Mesendoderm (in vitro differentiated cells): ENCODE measurements at regions not wholly inside any gene's neighbourhood (a gene's known extent, or its start where the extent isn't known, plus 50 kb on each side); places are given as distances from the start of the nearest gene placed in this dataset.

Experiments used
- DNase-seq: peaks from one replicate; pipeline ENCODE4 v3.0.0; 2013
- H2AK5ac ChIP-seq: 2 replicates; pipeline ENCODE4 v1.6.1; 2013; ENCODE audit warnings: low read length, inconsistent platforms
- H2BK120ac ChIP-seq: 2 replicates; pipeline ENCODE4 v1.6.1; 2013; ENCODE audit warnings: low read depth, mild to moderate bottlenecking, low read length, moderate library complexity, mixed read lengths
- H2BK15ac ChIP-seq: replicated peaks from 2 replicates; pipeline ENCODE4 v1.6.1; 2013; ENCODE audit warnings: low read depth, mild to moderate bottlenecking, moderate library complexity
- H2BK5ac ChIP-seq: 2 replicates; pipeline ENCODE4 v1.6.1; 2013; ENCODE audit warnings: low read length, inconsistent platforms
- H3K18ac ChIP-seq: 2 replicates; pipeline ENCODE4 v1.6.1; 2013; ENCODE audit warnings: mild to moderate bottlenecking, low read length, mixed read lengths
- H3K23ac ChIP-seq: one replicate; pipeline ENCODE4 v1.6.1; 2013; ENCODE audit warnings: low read length
- H3K27ac ChIP-seq: 2 replicates; pipeline ENCODE4 v1.5.1; 2013; ENCODE audit warnings: low read depth, mild to moderate bottlenecking, inconsistent platforms, low read length, moderate library complexity
- H3K27me3 ChIP-seq: 2 replicates; pipeline ENCODE4 v1.6.1; 2013; ENCODE audit warnings: low read length, control low read depth, mild to moderate bottlenecking, inconsistent platforms; ENCODE audit not compliant: insufficient read depth, poor library complexity
- H3K36me3 ChIP-seq: 2 replicates; pipeline ENCODE4 v1.6.1; 2013; ENCODE audit warnings: low read length, inconsistent platforms; ENCODE audit not compliant: control insufficient read depth, insufficient read depth
- H3K4ac ChIP-seq: one replicate; pipeline ENCODE4 v1.6.1; 2013; ENCODE audit warnings: low read depth, mild to moderate bottlenecking, low read length, moderate library complexity
- H3K4me1 ChIP-seq: 2 replicates; pipeline ENCODE4 v1.6.1; 2013; ENCODE audit warnings: low read depth, low read length, inconsistent platforms; ENCODE audit not compliant: control insufficient read depth
- H3K4me2 ChIP-seq: 2 replicates; pipeline ENCODE4 v1.6.1; 2013; ENCODE audit warnings: low read length
- H3K4me3 ChIP-seq: 2 replicates; pipeline ENCODE4 v1.5.1; 2013; ENCODE audit warnings: mild to moderate bottlenecking, low read length
- H3K56ac ChIP-seq: one replicate; pipeline ENCODE4 v1.6.1; 2013; ENCODE audit warnings: low read length
- H3K79me1 ChIP-seq: 2 replicates; pipeline ENCODE4 v1.6.1; 2013; ENCODE audit warnings: low read length, inconsistent platforms
- H3K79me2 ChIP-seq: 2 replicates; pipeline ENCODE4 v1.6.1; 2013; ENCODE audit warnings: mild to moderate bottlenecking, low read length; ENCODE audit not compliant: control insufficient read depth, insufficient read depth
- H3K9ac ChIP-seq: 2 replicates; pipeline ENCODE4 v1.6.1; 2013; ENCODE audit warnings: low read length, inconsistent platforms
- H4K5ac ChIP-seq: one replicate; pipeline ENCODE4 v1.6.1; 2013; ENCODE audit warnings: low read length
- H4K8ac ChIP-seq: one replicate; pipeline ENCODE4 v1.6.1; 2013; ENCODE audit warnings: low read depth, mild to moderate bottlenecking, control low read depth, low read length, moderate library complexity
- WGBS: extraction: QIAGEN DNeasy Blood & Tissue Kit; methylation state at CpG from one replicate; pipeline ENCODE4 v1.1.7; 2013; ENCODE audit warnings: low lambda C conversion rate, missing lambda C conversion rate; ENCODE audit not compliant: insufficient coverage; ENCODE audit errors: extremely low coverage; 5-methylcytosine and 5-hydroxymethylcytosine counted together

DNA sequence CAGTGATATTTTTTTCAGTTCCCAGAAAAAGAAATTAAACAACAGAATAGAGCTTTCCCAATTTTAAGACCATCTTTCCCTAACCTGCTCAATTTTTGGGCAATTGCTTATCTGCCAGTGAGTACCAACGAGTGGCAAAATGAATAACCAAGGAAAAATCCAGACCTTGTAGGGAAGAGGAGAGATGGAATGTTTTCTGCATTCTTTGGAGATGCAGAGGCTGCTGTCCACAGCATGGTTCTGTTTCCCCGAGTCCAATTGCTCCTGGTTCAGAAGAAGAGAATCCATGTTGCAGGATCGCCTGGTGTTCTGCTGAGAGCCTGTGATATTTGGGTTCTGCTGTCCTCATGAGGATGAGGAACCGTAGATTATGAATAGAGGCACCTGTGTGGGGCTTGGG lies 68.2 kb upstream of the MGAT5 start:
- peaks cover 29% of the 10 kb centered on the region for H3K79me1 ChIP-seq
- peaks cover 8% of the 10 kb centered on the region for H3K79me2 ChIP-seq
- H2BK120ac ChIP-seq, result no peak overlapping the region
- H2BK5ac ChIP-seq, result no peak overlapping the region
- no peak overlapping the region for H2BK15ac ChIP-seq
- no peaks in the 10 kb centered on the region for H3K4me1 ChIP-seq
- WGBS, result no CpG with 5 or more reads among the region's 4 CpGs
- no peak overlapping the region for H4K8ac ChIP-seq
- no peak overlapping the region for H3K4me2 ChIP-seq
- H3K56ac ChIP-seq, result no peak overlapping the region
- H3K27me3 ChIP-seq, result no peaks in the 10 kb centered on the region
- no peak overlapping the region for H3K27ac ChIP-seq
- H4K5ac ChIP-seq, result no peak overlapping the region
- H3K4me3 ChIP-seq, result no peak overlapping the region
- H2AK5ac ChIP-seq, result no peak overlapping the region
- no peak overlapping the region for H3K23ac ChIP-seq
- H3K18ac ChIP-seq, result no peak overlapping the region
- no peak for DNase-seq
- H3K36me3 ChIP-seq, result no peaks in the 10 kb centered on the region
- H3K4ac ChIP-seq, result no peak overlapping the region
- H3K9ac ChIP-seq, result no peak overlapping the region

DNA sequence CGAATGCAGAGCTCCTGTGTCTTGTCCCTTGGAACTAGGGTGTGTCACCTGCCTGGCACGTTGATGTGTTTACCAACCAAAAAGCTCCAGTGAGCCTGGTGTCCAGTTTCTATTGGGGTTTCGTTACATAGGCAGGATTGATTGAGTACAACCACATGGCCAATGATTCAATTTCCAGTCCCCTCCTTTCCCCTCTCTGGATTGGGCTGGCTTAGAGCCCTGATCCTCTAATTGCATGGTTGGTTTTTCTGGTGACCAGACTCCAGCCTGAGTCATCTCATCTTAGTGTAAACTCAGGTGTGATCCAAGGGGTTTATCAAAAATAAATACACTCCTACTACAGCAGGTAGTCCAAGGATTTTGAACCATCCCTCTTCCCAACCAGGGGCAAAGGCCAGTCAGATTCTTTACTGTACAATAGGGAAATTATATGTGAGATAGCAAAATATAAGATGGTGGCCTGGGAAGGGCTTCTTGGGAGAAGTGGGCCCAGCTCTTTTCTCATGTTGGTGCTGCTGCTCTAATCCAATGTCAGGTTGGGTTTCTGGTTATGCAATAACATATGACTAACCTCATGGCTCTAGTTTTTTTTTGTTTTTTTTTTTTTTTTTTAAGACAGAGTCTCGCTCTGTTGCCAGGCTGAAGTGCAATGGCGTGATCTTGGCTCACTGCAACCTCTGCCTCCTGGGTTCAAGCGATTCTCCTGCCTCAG lies 64.7 kb upstream of the MGAT5 start:
- peaks cover 27% of the 10 kb centered on the region for H3K79me1 ChIP-seq
- H3K4me2 ChIP-seq, result no peak overlapping the region
- H3K56ac ChIP-seq, result no peak overlapping the region
- no peak overlapping the region for H2AK5ac ChIP-seq
- H2BK5ac ChIP-seq, result no peak overlapping the region
- H3K4me3 ChIP-seq, result no peak overlapping the region
- no peak overlapping the region for H2BK15ac ChIP-seq
- no peak overlapping the region for H2BK120ac ChIP-seq
- no peaks in the 10 kb centered on the region for H3K36me3 ChIP-seq
- no CpG with 5 or more reads among the region's 6 CpGs for WGBS
- no peak overlapping the region for H3K9ac ChIP-seq
- H3K4ac ChIP-seq, result no peak overlapping the region
- no peak overlapping the region for H3K23ac ChIP-seq
- H4K5ac ChIP-seq, result no peak overlapping the region
- H3K27ac ChIP-seq, result no peak overlapping the region
- no peaks in the 10 kb centered on the region for H3K27me3 ChIP-seq
- H3K79me2 ChIP-seq, result peaks cover 8% of the 10 kb centered on the region
- no peak overlapping the region for H4K8ac ChIP-seq
- no peaks in the 10 kb centered on the region for H3K4me1 ChIP-seq
- no peak overlapping the region for H3K18ac ChIP-seq
- no peak for DNase-seq

DNA sequence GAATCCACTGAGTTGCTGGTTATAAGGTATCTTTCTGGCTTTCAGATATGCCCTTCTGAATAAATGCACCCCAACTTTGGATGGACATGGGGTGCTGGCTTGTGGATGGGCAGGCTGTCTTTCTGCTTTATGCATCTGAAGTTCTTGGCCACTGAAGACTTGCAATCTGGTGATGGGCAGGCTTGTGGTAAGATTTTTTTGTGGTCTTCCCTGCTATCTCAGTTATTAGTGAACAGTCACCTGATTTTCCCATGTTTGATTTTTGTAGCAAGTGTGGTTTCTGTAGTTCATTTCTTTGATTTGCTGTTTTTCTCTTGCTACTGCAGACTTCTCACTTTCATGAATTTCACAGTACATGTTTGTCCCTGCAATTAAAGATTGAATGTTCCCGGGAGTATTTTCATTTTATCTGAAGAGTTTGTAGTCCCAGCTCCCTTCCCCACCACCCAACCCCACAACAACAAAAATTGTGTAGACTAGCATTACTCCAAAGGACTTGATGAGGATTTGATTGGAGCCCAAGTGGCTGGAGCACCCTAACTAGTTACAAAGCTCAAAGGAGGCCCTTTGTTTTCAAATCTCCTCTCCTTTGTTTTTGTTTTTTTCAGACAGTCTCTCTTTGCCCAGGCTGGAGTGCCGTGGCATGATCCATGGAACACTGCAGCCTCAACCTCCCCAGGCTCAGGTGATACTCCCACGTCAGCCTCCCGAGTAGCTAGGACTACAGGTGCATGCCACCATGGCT lies 63.6 kb upstream of the MGAT5 start:
- H3K4me2 ChIP-seq, result no peak overlapping the region
- H3K27me3 ChIP-seq, result no peaks in the 10 kb centered on the region
- no peak overlapping the region for H3K9ac ChIP-seq
- H2BK15ac ChIP-seq, result no peak overlapping the region
- H3K18ac ChIP-seq, result no peak overlapping the region
- no CpG with 5 or more reads among the region's 4 CpGs for WGBS
- no peak overlapping the region for H3K4me3 ChIP-seq
- peaks cover 6% of the 10 kb centered on the region for H3K79me2 ChIP-seq
- no peak for DNase-seq
- H2AK5ac ChIP-seq, result no peak overlapping the region
- no peak overlapping the region for H4K5ac ChIP-seq
- H4K8ac ChIP-seq, result no peak overlapping the region
- H3K79me1 ChIP-seq, result peaks cover 27% of the 10 kb centered on the region
- no peak overlapping the region for H2BK5ac ChIP-seq
- no peak overlapping the region for H2BK120ac ChIP-seq
- no peaks in the 10 kb centered on the region for H3K4me1 ChIP-seq
- no peaks in the 10 kb centered on the region for H3K36me3 ChIP-seq
- H3K56ac ChIP-seq, result no peak overlapping the region
- H3K23ac ChIP-seq, result no peak overlapping the region
- no peak overlapping the region for H3K4ac ChIP-seq
- no peak overlapping the region for H3K27ac ChIP-seq

DNA sequence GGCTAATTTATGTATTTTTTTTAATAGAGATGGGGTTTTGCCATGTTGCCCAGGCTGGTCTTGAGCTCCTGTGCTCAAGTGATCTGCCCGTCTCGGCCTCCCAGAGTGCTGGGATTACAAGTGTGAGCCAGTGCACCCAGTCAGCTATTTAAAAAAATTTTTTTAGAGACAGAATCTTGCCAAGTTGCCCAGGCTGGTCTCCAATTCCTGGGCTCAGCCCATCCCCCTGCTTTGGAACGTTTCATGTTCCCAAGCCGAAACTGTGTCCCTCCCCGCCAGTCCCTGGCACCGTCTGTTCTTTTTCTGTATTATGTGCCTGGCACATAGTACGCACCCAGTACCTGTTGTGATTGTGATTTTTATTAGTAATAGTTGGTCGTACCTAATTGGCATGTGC lies 63.1 kb upstream of the MGAT5 start:
- Histone ChIP-seq H3K4me1 (no peaks in the 10 kb centered on the region), H3K27ac (no peak overlapping the region), H3K79me1 (peaks cover 28% of the 10 kb centered on the region), H3K36me3 (no peaks in the 10 kb centered on the region), H3K27me3 (no peaks in the 10 kb centered on the region), H3K56ac (no peak overlapping the region), H2BK15ac (no peak overlapping the region), H2AK5ac (no peak overlapping the region), H3K23ac (no peak overlapping the region), H3K4ac (no peak overlapping the region), H2BK120ac (no peak overlapping the region), H3K79me2 (peaks cover 6% of the 10 kb centered on the region), H2BK5ac (no peak overlapping the region), H3K9ac (no peak overlapping the region), H3K4me3 (no peak overlapping the region), H4K8ac (no peak overlapping the region), H3K4me2 (no peak overlapping the region), H4K5ac (no peak overlapping the region), H3K18ac (no peak overlapping the region)
- WGBS, result no CpG with 5 or more reads among the region's 8 CpGs
- no peak for DNase-seq

DNA sequence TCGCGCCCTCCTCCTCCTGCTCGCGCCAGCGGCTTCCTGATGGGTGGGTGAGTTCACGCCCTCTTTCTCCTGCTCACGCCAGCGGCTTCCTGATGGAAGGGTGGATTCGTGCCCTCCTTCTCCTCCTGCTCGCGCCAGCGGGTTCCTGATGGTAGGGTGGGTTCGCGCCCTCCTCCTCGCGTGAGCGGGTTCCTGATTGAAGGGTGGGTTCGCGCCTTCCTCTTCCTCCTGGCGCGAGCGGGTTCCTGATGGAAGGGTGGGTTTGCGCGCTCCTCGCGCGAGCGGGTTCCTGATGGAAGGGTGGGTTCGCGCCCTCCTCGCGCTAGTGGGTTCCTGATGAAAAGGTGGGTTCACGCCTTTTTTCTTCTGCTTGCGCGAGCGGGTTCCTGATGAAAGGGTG lies 62.0 kb upstream of the MGAT5 start:
- WGBS, result no CpG with 5 or more reads among the region's 36 CpGs
- H3K56ac ChIP-seq, result no peak overlapping the region

More for the DNA sequence above, 62.0 kb upstream of the MGAT5 start:
- no peak overlapping the region for H4K8ac ChIP-seq
- no peak overlapping the region for H3K4me2 ChIP-seq
- H3K4me3 ChIP-seq, result no peak overlapping the region
- H3K79me1 ChIP-seq, result peaks cover 24% of the 10 kb centered on the region
- H3K27ac ChIP-seq, result no peak overlapping the region
- no peak overlapping the region for H3K18ac ChIP-seq
- no peak overlapping the region for H2AK5ac ChIP-seq
- no peak for DNase-seq
- no peaks in the 10 kb centered on the region for H3K36me3 ChIP-seq
- H4K5ac ChIP-seq, result no peak overlapping the region
- no peak overlapping the region for H2BK120ac ChIP-seq
- peaks cover 4% of the 10 kb centered on the region for H3K79me2 ChIP-seq
- H3K23ac ChIP-seq, result no peak overlapping the region
- H2BK15ac ChIP-seq, result no peak overlapping the region
- no peaks in the 10 kb centered on the region for H3K4me1 ChIP-seq
- no peak overlapping the region for H3K9ac ChIP-seq
- H3K4ac ChIP-seq, result no peak overlapping the region
- H3K27me3 ChIP-seq, result no peaks in the 10 kb centered on the region
- H2BK5ac ChIP-seq, result no peak overlapping the region
